OCI-LY3 (cell line): ENCODE measurements at regions not wholly inside any gene's neighbourhood (a gene's known extent, or its start where the extent isn't known, plus 50 kb on each side); places are given as distances from the start of the nearest gene placed in this dataset.
A peak's percentile ranks its signal among the peaks of the same experiment; 100 is the strongest.

ENCODE experiments used
- H2AFZ ChIP-seq: fragments of 200-600, 300-600 bp; shearing (Covaris generic); 2 replicates; pipeline ENCODE4 v1.6.0; 2014; ENCODE audit warnings: antibody characterized with exemption, low read depth, low read length
- H3K27ac ChIP-seq: fragments of 200-600, 300-600 bp; sonication (generic); 2 replicates; pipeline ENCODE4 v1.5.1; 2014; ENCODE audit warnings: mild to moderate bottlenecking, low read length, moderate library complexity, mixed read lengths
- H3K27me3 ChIP-seq: fragments of 200-600, 300-600 bp; sonication (generic); 2 replicates; pipeline ENCODE4 v1.6.1; 2014; ENCODE audit warnings: low read depth, low read length, mixed read lengths
- H3K36me3 ChIP-seq: fragments of 200-600, 300-600 bp; sonication (generic); replicated peaks from 2 replicates; pipeline ENCODE3; 2014; ENCODE audit warnings: low read depth, low read length, mixed read lengths
- H3K4me1 ChIP-seq: fragments of 300-600, 200-600 bp; sonication (generic); 2 replicates; pipeline ENCODE4 v1.6.1; 2014; ENCODE audit warnings: low read length, mixed read lengths
- H3K4me2 ChIP-seq: fragments of 200-600, 300-600 bp; sonication (generic); 2 replicates; pipeline ENCODE4 v1.6.1; 2014; ENCODE audit warnings: low read length, mixed read lengths
- H3K4me3 ChIP-seq: fragments of 300-600, 200-600 bp; sonication (generic); 2 replicates; pipeline ENCODE4 v1.5.1; 2014; ENCODE audit warnings: antibody characterized with exemption, mild to moderate bottlenecking, low read length, moderate library complexity
- H3K79me2 ChIP-seq: fragments of 300-600, 200-600 bp; shearing (Covaris generic); 2 replicates; pipeline ENCODE4 v1.6.1; 2014; ENCODE audit warnings: mild to moderate bottlenecking, low read length, mixed read lengths
- H3K9ac ChIP-seq: fragments of 300-600, 200-600 bp; shearing (Covaris generic); 2 replicates; pipeline ENCODE4 v1.6.0; 2014; ENCODE audit warnings: mild to moderate bottlenecking, low read length, moderate library complexity
- H3K9me3 ChIP-seq: fragments of 200-600, 300-600 bp; shearing (Covaris generic); 2 replicates; pipeline ENCODE4 v1.6.1; 2014; ENCODE audit warnings: low read length, mixed read lengths; ENCODE audit not compliant: insufficient read depth
- H4K20me1 ChIP-seq: fragments of 200-600, 300-600 bp; sonication (generic); 2 replicates; pipeline ENCODE4 v1.6.1; 2016; ENCODE audit warnings: low read length, mixed read lengths; ENCODE audit not compliant: insufficient read depth
- CTCF ChIP-seq: fragments of 200-600, 300-600 bp; sonication (generic); IDR thresholded peaks from 2 replicates; pipeline ENCODE4 v1.5.1; 2014; ENCODE audit warnings: antibody characterized with exemption, low read length, low read depth
- EZH2phosphoT487 ChIP-seq: fragments of 200-600 bp; shearing (Covaris generic); IDR thresholded peaks from 2 replicates; pipeline ENCODE4 v1.6.1; 2018; ENCODE audit warnings: antibody characterized with exemption, mixed run types, low read depth

- Histone ChIP-seq H3K4me1 (no peaks in the 10 kb centered on the region), H3K79me2 (no peaks in the 10 kb centered on the region), H4K20me1 (no peaks in the 10 kb centered on the region), H3K9me3 (no peaks in the 10 kb centered on the region), H3K4me3 (no peak overlapping the region), H3K4me2 (no peak overlapping the region), H3K27me3 (no peaks in the 10 kb centered on the region), H3K9ac (no peak overlapping the region), H3K36me3 (no peaks in the 10 kb centered on the region), H2AFZ (no peak overlapping the region), H3K27ac (no peak overlapping the region)
- TF ChIP-seq EZH2phosphoT487 = no peak
- TF ChIP-seq CTCF = no peak
Measured at GRCh38 chr14:62017651-62018230, 255.5 kb downstream of the SNAPC1 start.

DNA sequence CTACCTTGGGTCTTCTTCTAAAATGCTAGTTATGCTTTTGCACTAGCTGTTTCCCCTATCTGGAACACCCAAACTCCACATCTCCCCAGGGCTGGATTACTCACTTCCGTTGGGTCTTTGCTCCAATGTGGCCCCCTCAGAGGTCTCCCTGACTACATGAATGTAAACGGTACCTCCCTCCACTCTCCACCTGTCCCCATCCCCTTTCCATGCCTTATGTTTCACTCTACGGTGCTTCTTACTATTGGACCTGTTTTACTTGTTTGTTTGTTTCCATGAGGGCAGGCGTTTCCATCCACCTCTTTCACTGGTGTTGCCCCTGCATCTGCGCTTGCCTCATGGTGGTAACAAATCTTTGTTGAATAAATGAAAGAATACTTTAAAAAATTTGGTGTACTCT is 256.4 kb downstream of the SNAPC1 start:
- Histone ChIP-seq H4K20me1 (no peaks in the 10 kb centered on the region), H3K27ac (no peak overlapping the region), H3K79me2 (no peaks in the 10 kb centered on the region), H3K4me2 (no peak overlapping the region), H3K36me3 (no peaks in the 10 kb centered on the region), H3K9ac (no peak overlapping the region), H3K4me1 (no peaks in the 10 kb centered on the region), H3K4me3 (no peak overlapping the region), H2AFZ (no peak overlapping the region), H3K9me3 (no peaks in the 10 kb centered on the region), H3K27me3 (no peaks in the 10 kb centered on the region)
- no peak for TF ChIP-seq EZH2phosphoT487
- no peak for TF ChIP-seq CTCF

GRCh38 chr14:62027958-62028357 is 265.7 kb downstream of the SNAPC1 start:
- Histone ChIP-seq H3K79me2 (no peaks in the 10 kb centered on the region), H3K4me3 (no peak overlapping the region), H3K4me2 (no peak overlapping the region), H3K9me3 (peaks cover 4% of the 10 kb centered on the region; the same call in 1 of the 2 replicates), H3K9ac (no peak overlapping the region), H3K4me1 (peaks cover 34% of the 10 kb centered on the region), H4K20me1 (no peaks in the 10 kb centered on the region), H3K27ac (no peak overlapping the region), H3K27me3 (no peaks in the 10 kb centered on the region), H2AFZ (no peak overlapping the region), H3K36me3 (no peaks in the 10 kb centered on the region)
- TF ChIP-seq EZH2phosphoT487 = no peak
- TF ChIP-seq CTCF = no peak

GRCh38 chr14:62029569-62029924 is 267.3 kb downstream of the SNAPC1 start:
- Histone ChIP-seq H3K9ac (no peak overlapping the region), H3K4me2 (peak overlapping the region; percentile 71), H4K20me1 (no peaks in the 10 kb centered on the region), H3K79me2 (no peaks in the 10 kb centered on the region), H3K4me1 (peaks cover 34% of the 10 kb centered on the region), H3K4me3 (no peak overlapping the region), H3K36me3 (no peaks in the 10 kb centered on the region), H2AFZ (no peak overlapping the region), H3K27ac (no peak overlapping the region), H3K9me3 (peaks cover 4% of the 10 kb centered on the region; the same call in 1 of the 2 replicates), H3K27me3 (no peaks in the 10 kb centered on the region)
- TF ChIP-seq EZH2phosphoT487 = no peak
- no peak for TF ChIP-seq CTCF
